ENCODE measurements at regions not wholly inside any gene's neighbourhood (a gene's known extent, or its start where the extent isn't known, plus 50 kb on each side); places are given as distances from the start of the nearest gene placed in this dataset.

- TF ChIP-seq CTCF (IDR thresholded peaks at IDR 0.05; ENCODE audit: insufficient read depth, low read length, poor library complexity, severe bottlenecking): no peak
- H3K36me3 ChIP-seq (ENCODE audit: control insufficient read depth, insufficient read depth, low read length): no peaks in the 10 kb centered on the region
- no peaks in the 10 kb centered on the region for H3K27me3 ChIP-seq (ENCODE audit: control insufficient read depth, insufficient read depth, low read length)
These were observed 491.9 kb upstream of the TUSC1 start for GRCh38 chr9:26170190-26170589.

GRCh38 chr9:26169708-26170107, 491.5 kb upstream of the TUSC1 start:
- H3K36me3 ChIP-seq (ENCODE audit: control insufficient read depth, insufficient read depth, low read length): no peaks in the 10 kb centered on the region
- no peak overlapping the region for H3K4me3 ChIP-seq (ENCODE audit: low read depth, low read length)
- H3K27me3 ChIP-seq (ENCODE audit: control insufficient read depth, insufficient read depth, low read length): no peaks in the 10 kb centered on the region
- peak; percentile 18 for DNase-seq (ENCODE audit: low read depth)
- no peak for TF ChIP-seq CTCF (IDR thresholded peaks at IDR 0.05; ENCODE audit: insufficient read depth, low read length, poor library complexity, severe bottlenecking)

More at GRCh38 chr9:26170190-26170589, 491.9 kb upstream of the TUSC1 start:
- no peak overlapping the region for H3K4me3 ChIP-seq (ENCODE audit: low read depth, low read length)
- DNase-seq (ENCODE audit: low read depth): no peak

- Histone ChIP-seq H3K36me3 (ENCODE audit: control insufficient read depth, insufficient read depth, low read length) (no peaks in the 10 kb centered on the region), H3K27me3 (ENCODE audit: control insufficient read depth, insufficient read depth, low read length) (no peaks in the 10 kb centered on the region), H3K4me3 (ENCODE audit: low read depth, low read length) (no peak overlapping the region)
- DNase-seq (ENCODE audit: low read depth): no peak
- TF ChIP-seq CTCF (IDR thresholded peaks at IDR 0.05; ENCODE audit: insufficient read depth, low read length, poor library complexity, severe bottlenecking): no peak
These were observed 488.3 kb upstream of the TUSC1 start for GRCh38 chr9:26166537-26166936.

- no peak for TF ChIP-seq CTCF (IDR thresholded peaks at IDR 0.05; ENCODE audit: insufficient read depth, low read length, poor library complexity, severe bottlenecking)
- Histone ChIP-seq H3K36me3 (ENCODE audit: control insufficient read depth, insufficient read depth, low read length) (no peaks in the 10 kb centered on the region), H3K4me3 (ENCODE audit: low read depth, low read length) (no peak overlapping the region), H3K27me3 (ENCODE audit: control insufficient read depth, insufficient read depth, low read length) (no peaks in the 10 kb centered on the region)
- no peak for DNase-seq (ENCODE audit: low read depth)
These were observed 487.2 kb upstream of the TUSC1 start for GRCh38 chr9:26165426-26165825.

GRCh38 chr9:26163931-26164330, 485.7 kb upstream of the TUSC1 start:
- H3K4me3 ChIP-seq (ENCODE audit: low read depth, low read length): no peak overlapping the region
- no peaks in the 10 kb centered on the region for H3K36me3 ChIP-seq (ENCODE audit: control insufficient read depth, insufficient read depth, low read length)
- DNase-seq (ENCODE audit: low read depth): no peak
- H3K27me3 ChIP-seq (ENCODE audit: control insufficient read depth, insufficient read depth, low read length): no peaks in the 10 kb centered on the region
- no peak for TF ChIP-seq CTCF (IDR thresholded peaks at IDR 0.05; ENCODE audit: insufficient read depth, low read length, poor library complexity, severe bottlenecking)

GRCh38 chr9:26159575-26160392, 481.5 kb upstream of the TUSC1 start:
- no peak for DNase-seq (ENCODE audit: low read depth)
- H3K27me3 ChIP-seq (ENCODE audit: control insufficient read depth, insufficient read depth, low read length): no peaks in the 10 kb centered on the region
- no peak for TF ChIP-seq CTCF (IDR thresholded peaks at IDR 0.05; ENCODE audit: insufficient read depth, low read length, poor library complexity, severe bottlenecking)
- no peaks in the 10 kb centered on the region for H3K36me3 ChIP-seq (ENCODE audit: control insufficient read depth, insufficient read depth, low read length)
- no peak overlapping the region for H3K4me3 ChIP-seq (ENCODE audit: low read depth, low read length)

Measured in kidney epithelial cell (primary cell).